ENCODE measurements at regions not wholly inside any gene's neighbourhood (a gene's known extent, or its start where the extent isn't known, plus 50 kb on each side); places are given as distances from the start of the nearest gene placed in this dataset.

DNA sequence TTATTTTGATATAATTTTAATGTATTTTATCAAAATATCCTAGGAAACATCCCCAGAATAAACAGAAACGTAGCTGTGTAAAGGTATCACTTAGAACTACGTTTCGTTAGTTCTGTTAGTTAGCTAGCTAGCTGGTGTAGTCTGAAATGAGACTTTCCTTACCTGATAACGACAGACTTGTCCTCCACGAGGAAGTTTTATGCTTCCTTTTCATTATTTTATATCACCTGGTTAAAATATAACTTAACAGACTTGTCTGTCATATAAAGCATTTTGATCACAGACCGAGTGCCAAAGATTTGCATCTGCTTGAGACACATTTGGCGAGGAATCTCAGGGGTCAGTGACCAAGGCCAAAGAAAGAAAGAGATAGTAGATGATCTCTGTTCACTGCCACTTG, 829.5 kb downstream of the VGLL3 start:
- no peak for TF ChIP-seq EP300 (IDR thresholded peaks at IDR 0.05)
- no peak for TF ChIP-seq CTCF (IDR thresholded peaks at IDR 0.05)
